IMR-90 (cell line): ENCODE measurements at regions not wholly inside any gene's neighbourhood (a gene's known extent, or its start where the extent isn't known, plus 50 kb on each side); places are given as distances from the start of the nearest gene placed in this dataset.

Experiments used
- ATAC-seq: fragments of 200-7000 bp; cut with Tn5 transposase; 2 replicates; pipeline ENCODE4 v1.9.1; 2020; ENCODE audit warnings: low read depth, mild to moderate bottlenecking, moderate library complexity
- BruUV-seq: library from RNA; stranded (reverse); fragments of 400-500 nt; replicated peaks from 2 replicates; lab custom pipeline; 2021; lab: Mats Ljungman, UMichigan
- CTCF ChIA-PET: fragments of 300-600 bp; formaldehyde crosslinking; extraction: SDS; loops from one replicate; lab custom pipeline; 2021; ENCODE audit warnings: antibody characterized with exemption; lab: Yijun Ruan, JAX
- POLR2A ChIA-PET: fragments of 300-600 bp; sonication (Branson Sonifier 250); formaldehyde crosslinking; loops from one replicate; lab custom pipeline; 2022; ENCODE audit warnings: antibody characterized with exemption; ENCODE audit not compliant: unreplicated experiment; lab: Charles Lee
- DNase-seq: peaks from one replicate; pipeline ENCODE4 v3.0.0; 2013
- H2AFZ ChIP-seq: replicated peaks from 2 replicates; pipeline ENCODE3; 2013; ENCODE audit warnings: low read length, mild to moderate bottlenecking; ENCODE audit not compliant: poor library complexity
- H2AK5ac ChIP-seq: 2 replicates; pipeline ENCODE4 v1.6.1; 2013; ENCODE audit warnings: low read depth, low read length, inconsistent platforms
- H2AK9ac ChIP-seq: replicated peaks from 2 replicates; pipeline ENCODE3; 2013; ENCODE audit warnings: mild to moderate bottlenecking, low read depth, low read length, moderate library complexity; ENCODE audit not compliant: poor library complexity
- H2BK120ac ChIP-seq: 2 replicates; pipeline ENCODE4 v1.6.1; 2013; ENCODE audit warnings: low read depth, low read length, inconsistent platforms
- H2BK15ac ChIP-seq: 3 replicates; pipeline ENCODE4 v1.6.1; 2013; ENCODE audit warnings: low read depth, low read length, inconsistent platforms
- H2BK20ac ChIP-seq: 2 replicates; pipeline ENCODE4 v1.6.1; 2013; ENCODE audit warnings: low read depth, mild to moderate bottlenecking, inconsistent platforms, low read length, moderate library complexity
- H2BK5ac ChIP-seq: 2 replicates; pipeline ENCODE4 v1.6.1; 2013; ENCODE audit warnings: mild to moderate bottlenecking, low read depth, low read length, inconsistent platforms; ENCODE audit not compliant: poor library complexity, severe bottlenecking
- H3K14ac ChIP-seq: replicated peaks from 2 replicates; pipeline ENCODE4 v1.6.1; 2013; ENCODE audit warnings: low read depth, low read length, inconsistent platforms
- H3K18ac ChIP-seq: 2 replicates; pipeline ENCODE4 v1.6.1; 2013; ENCODE audit warnings: low read depth, low read length, control low read depth
- H3K23ac ChIP-seq: 2 replicates; pipeline ENCODE4 v1.6.1; 2013; ENCODE audit warnings: low read depth, low read length, inconsistent platforms
- H3K27ac ChIP-seq: 2 replicates; pipeline ENCODE4 v1.5.1; 2013; ENCODE audit warnings: mild to moderate bottlenecking, control low read depth, low read length; ENCODE audit not compliant: insufficient read depth
- H3K27me3 ChIP-seq: 2 replicates; pipeline ENCODE4 v1.6.1; 2013; ENCODE audit warnings: low read length; ENCODE audit not compliant: control insufficient read depth, insufficient read depth
- H3K36me3 ChIP-seq: 2 replicates; pipeline ENCODE4 v1.6.1; 2013; ENCODE audit warnings: low read length, mixed read lengths; ENCODE audit not compliant: control insufficient read depth, insufficient read depth
- H3K4ac ChIP-seq: 2 replicates; pipeline ENCODE4 v1.6.1; 2013; ENCODE audit warnings: low read depth, low read length, inconsistent platforms
- H3K4me1 ChIP-seq: 2 replicates; pipeline ENCODE4 v1.6.1; 2013; ENCODE audit warnings: low read length, mixed read lengths; ENCODE audit not compliant: control insufficient read depth, insufficient read depth
- H3K4me2 ChIP-seq: 2 replicates; pipeline ENCODE4 v1.6.1; 2013; ENCODE audit warnings: low read depth, mild to moderate bottlenecking, control low read depth, low read length, moderate library complexity
- H3K4me3 ChIP-seq: 2 replicates; pipeline ENCODE4 v1.5.1; 2013; ENCODE audit warnings: low read depth, mild to moderate bottlenecking, control low read depth, low read length, moderate library complexity; ENCODE audit not compliant: insufficient read depth
- H3K56ac ChIP-seq: 2 replicates; pipeline ENCODE4 v1.6.1; 2013; ENCODE audit warnings: low read length, inconsistent platforms; ENCODE audit not compliant: insufficient read depth; ENCODE audit errors: extremely low read depth
- H3K79me1 ChIP-seq, 2 experiments: 2 replicates each; pipeline ENCODE4 v1.6.1; 2013; ENCODE audit warnings: low read length in 2 of 2, inconsistent platforms in 1 of 2, low read depth in 1 of 2
- H3K9ac ChIP-seq: 2 replicates; pipeline ENCODE4 v1.6.1; 2013; ENCODE audit warnings: low read depth, low read length, control low read depth
- H3K9me1 ChIP-seq: 2 replicates; pipeline ENCODE4 v1.6.1; 2013; ENCODE audit warnings: low read length, inconsistent platforms; ENCODE audit not compliant: insufficient read depth
- H3K9me3 ChIP-seq: 2 replicates; pipeline ENCODE4 v1.6.1; 2013; ENCODE audit warnings: low read length; ENCODE audit not compliant: control insufficient read depth, insufficient read depth
- H4K20me1 ChIP-seq: 2 replicates; pipeline ENCODE4 v1.6.1; 2013; ENCODE audit warnings: low read length, inconsistent platforms; ENCODE audit not compliant: insufficient read depth
- H4K5ac ChIP-seq: 2 replicates; pipeline ENCODE4 v1.6.1; 2013; ENCODE audit warnings: mild to moderate bottlenecking, low read depth, low read length, control low read depth
- H4K8ac ChIP-seq, 2 experiments: 2 replicates each; pipeline ENCODE4 v1.6.1; 2013; ENCODE audit warnings: low read depth in 2 of 2, low read length in 2 of 2, control low read depth in 1 of 2, inconsistent platforms in 1 of 2
- H4K91ac ChIP-seq: 2 replicates; pipeline ENCODE4 v1.6.1; 2013; ENCODE audit warnings: low read depth, low read length, inconsistent platforms; ENCODE audit not compliant: insufficient read depth
- BHLHE40 ChIP-seq: fragments of 150-350 bp; IDR thresholded peaks from 2 replicates; pipeline ENCODE4 v1.6.1; 2016; ENCODE audit warnings: mild to moderate bottlenecking, low read depth, low read length
- CEBPB ChIP-seq: IDR thresholded peaks from 2 replicates; pipeline ENCODE4 v1.6.1; 2012; ENCODE audit warnings: low read depth, low read length, improper control_type of control experiment
- CHD1 ChIP-seq: IDR thresholded peaks from 2 replicates; pipeline ENCODE4 v1.6.1; 2012; ENCODE audit warnings: low read depth, low read length, improper control_type of control experiment
- CTCF ChIP-seq: conservative IDR thresholded peaks from 2 replicates; pipeline ENCODE4 v1.5.1; 2012; ENCODE audit warnings: mild to moderate bottlenecking, low read depth, low read length, improper control_type of control experiment
- FOS ChIP-seq: fragments of 150-350 bp; IDR thresholded peaks from 2 replicates; pipeline ENCODE4 v1.6.1; 2016; ENCODE audit warnings: low read depth, low read length
- MAFK ChIP-seq: IDR thresholded peaks from 2 replicates; pipeline ENCODE4 v1.6.1; 2012; ENCODE audit warnings: low read depth, low read length, improper control_type of control experiment
- MAZ ChIP-seq: IDR thresholded peaks from 2 replicates; pipeline ENCODE4 v1.6.1; 2012; ENCODE audit warnings: low read depth, mild to moderate bottlenecking, low read length, improper control_type of control experiment, moderate library complexity, borderline replicate concordance
- MXI1 ChIP-seq: IDR thresholded peaks from 2 replicates; pipeline ENCODE4 v1.6.1; 2012; ENCODE audit warnings: low read depth, mild to moderate bottlenecking, low read length, moderate library complexity, borderline replicate concordance
- NFE2L2 ChIP-seq: fragments of 150-350 bp; IDR thresholded peaks from 2 replicates; pipeline ENCODE4 v1.6.1; 2016; ENCODE audit warnings: low read depth, mild to moderate bottlenecking, low read length
- RAD21 ChIP-seq: IDR thresholded peaks from 2 replicates; pipeline ENCODE4 v1.6.1; 2012; ENCODE audit warnings: low read length, improper control_type of control experiment
- RCOR1 ChIP-seq: IDR thresholded peaks from 2 replicates; pipeline ENCODE4 v1.6.1; 2012; ENCODE audit warnings: mild to moderate bottlenecking, low read length, improper control_type of control experiment; ENCODE audit not compliant: insufficient replicate concordance
- RFX5 ChIP-seq: IDR thresholded peaks from 2 replicates; pipeline ENCODE4 v1.8.0; 2012; ENCODE audit warnings: low read depth, mild to moderate bottlenecking, low read length, moderate library complexity
- SMC3 ChIP-seq: fragments of 150-350 bp; IDR thresholded peaks from 2 replicates; pipeline ENCODE4 v1.6.1; 2016; ENCODE audit warnings: low read depth, mild to moderate bottlenecking, antibody characterized with exemption, low read length, moderate library complexity
- USF2 ChIP-seq: fragments of 150-350 bp; IDR thresholded peaks from 2 replicates; pipeline ENCODE4 v1.6.1; 2017; ENCODE audit warnings: mild to moderate bottlenecking, antibody characterized with exemption, low read length, low read depth
- WGBS, 2 experiments: methylation state at CpG; one replicate each; pipeline versions ENCODE4 v1.1.5 to v1.1.7; 2013; ENCODE audit warnings: missing lambda C conversion rate in 2 of 2; ENCODE audit not compliant: insufficient read length in 1 of 2; ENCODE audit errors: extremely low coverage in 2 of 2; 5-methylcytosine and 5-hydroxymethylcytosine counted together
- dilution Hi-C: fragments of 300-500 bp; cut with HindIII; formaldehyde crosslinking; loops from one replicate; pipeline ENCODE4 v1.14.3; 2018; ENCODE audit warnings: low sequenced_read_pairs; ENCODE audit not compliant: unreplicated experiment
- in situ Hi-C: fragments of 300-500 bp; cut with MboI; formaldehyde crosslinking; loops from 3 replicates; pipeline ENCODE4 v1.14.3; 2019; ENCODE audit warnings: low sequenced_read_pairs, inconsistent platforms, mixed read lengths
- intact Hi-C: fragments of 100-400 bp; cut with micrococcal nuclease; formaldehyde crosslinking; loops from 2 replicates; pipeline ENCODE4 v1.10.0; 2022

GRCh38 chr9:121599872-121600585 lies 51.4 kb upstream of the DAB2IP start:
- POLR2A ChIA-PET = no interaction called here
- no peak for TF ChIP-seq CEBPB
- no peak for TF ChIP-seq RFX5
- TF ChIP-seq RAD21 = no peak
- no peak for TF ChIP-seq USF2
- TF ChIP-seq BHLHE40 = no peak
- TF ChIP-seq SMC3 = no peak
- TF ChIP-seq MAFK = no peak
- no peak for TF ChIP-seq RCOR1
- no peak for TF ChIP-seq CTCF
- no peak for TF ChIP-seq MAZ
- no peak for TF ChIP-seq FOS
- no peak for TF ChIP-seq CHD1
- TF ChIP-seq NFE2L2 = no peak
- TF ChIP-seq MXI1 = no peak

More at GRCh38 chr9:121599872-121600585, 51.4 kb upstream of the DAB2IP start:
- Histone ChIP-seq H3K27me3 (peaks cover 3% of the 10 kb centered on the region; the same call in 1 of the 2 replicates), H2AK5ac (peak overlapping the region; percentile 56; the same call in 1 of the 2 replicates), H3K36me3 (no peaks in the 10 kb centered on the region), H3K4ac (peak overlapping the region; percentile 2; the same call in 1 of the 2 replicates), H2AFZ (peak overlapping the region; percentile 83), H3K4me1 (peaks cover 22% of the 10 kb centered on the region), H3K4me2 (peak overlapping the region; percentile 81), H3K18ac (no peak overlapping the region), H2AK9ac (peak overlapping the region; percentile 3), H2BK5ac (no peak overlapping the region), H3K14ac (no peak overlapping the region), H3K9me3 (no peaks in the 10 kb centered on the region), H2BK20ac (no peak overlapping the region), H3K9me1 (peaks cover 3% of the 10 kb centered on the region; the same call in 1 of the 2 replicates), H2BK120ac (no peak overlapping the region; the same call in 1 of the 2 replicates), H4K20me1 (peaks cover 22% of the 10 kb centered on the region; the same call in 1 of the 2 replicates), H3K9ac (peak overlapping the region; percentile 19; the same call in 1 of the 2 replicates), H2BK15ac (peak overlapping the region; percentile 63; the same call in 1 of the 3 replicates), H3K4me3 (peak overlapping the region; percentile 38), H4K8ac (no peak overlapping the region), H3K23ac (peak overlapping the region; percentile 48; the same call in 1 of the 2 replicates), H4K91ac (no peak overlapping the region), H3K27ac (no peak overlapping the region; the same call in 1 of the 2 replicates), H4K5ac (no peak overlapping the region), H3K79me1 (peaks cover 4 to 11% of the 10 kb centered on the region in 2 experiments; a peak in 3 of 4 replicates), H3K56ac (no peak overlapping the region)
- CTCF ChIA-PET = no interaction called here
- dilution Hi-C loops = no loop called here
- no TSS peak for BruUV-seq
- intact Hi-C loops = loop anchor here (2.0 kb wide), 1 partner anchor 43 kb away; no protein-coding TSS in a partner anchor
- in situ Hi-C loops = no loop called here
- no CpG with 5 or more reads among the region's 25 CpGs for WGBS, 2 experiments
- DNase-seq (no peak), ATAC-seq (no peak)
